Spleen (tissue), 7 donors: ENCODE measurements at regions not wholly inside any gene's neighbourhood (a gene's known extent, or its start where the extent isn't known, plus 50 kb on each side); places are given as distances from the start of the nearest gene placed in this dataset.

ENCODE experiments used
- POLR2AphosphoS5 ChIP-seq, 3 donors: sonication (generic); formaldehyde crosslinking; IDR thresholded peaks; one replicate each; pipeline ENCODE4 v1.5.1; 2017; ENCODE audit warnings: antibody characterized with exemption in 3 of 3
- TF ChIP-seq, protein P1 (sequence below), 11 experiments: fragments of 200-600 bp in 7 of 11; fragments of 450-650 bp in 4 of 11; sonication (generic) in 4 of 11; IDR thresholded peaks in 8 of 11; conservative IDR thresholded peaks in 3 of 11; 1 replicate in 7 of 11; 2 replicates in 4 of 11; pipeline versions ENCODE4 v1.4.0 to v1.8.0; 2016 to 2021; ENCODE audit warnings: antibody characterized with exemption in 11 of 11, inconsistent platforms in 4 of 11, mild to moderate bottlenecking in 1 of 11
- donor health status: DM: no; HTN: no; CAD: no; lungs with moderate emphysema.
- donor health status: DM: no; HTN: no; CAD: no.
- donor health status: DM: no; HTN: no; CAD: no.

DNA sequence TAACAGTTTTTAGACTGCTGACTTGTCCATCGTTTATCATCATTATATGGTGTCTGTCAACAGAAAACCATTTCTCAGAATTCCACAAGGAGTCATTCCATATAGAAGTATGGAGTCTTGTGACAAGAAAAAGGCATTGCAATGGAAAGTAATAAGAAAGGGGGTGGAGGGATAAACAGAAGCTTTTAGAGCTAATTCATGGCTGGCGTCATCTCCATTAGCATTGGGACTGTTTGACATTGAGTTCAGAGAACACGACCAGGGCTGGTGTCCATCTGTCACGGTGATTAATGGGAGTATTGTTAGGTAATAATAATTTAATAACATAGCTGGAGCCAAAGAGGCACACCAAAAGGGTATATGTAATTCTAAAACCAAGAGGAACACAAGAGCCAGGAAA is 101.9 kb upstream of the SFRP2 start:
- TF ChIP-seq, protein P1, sequence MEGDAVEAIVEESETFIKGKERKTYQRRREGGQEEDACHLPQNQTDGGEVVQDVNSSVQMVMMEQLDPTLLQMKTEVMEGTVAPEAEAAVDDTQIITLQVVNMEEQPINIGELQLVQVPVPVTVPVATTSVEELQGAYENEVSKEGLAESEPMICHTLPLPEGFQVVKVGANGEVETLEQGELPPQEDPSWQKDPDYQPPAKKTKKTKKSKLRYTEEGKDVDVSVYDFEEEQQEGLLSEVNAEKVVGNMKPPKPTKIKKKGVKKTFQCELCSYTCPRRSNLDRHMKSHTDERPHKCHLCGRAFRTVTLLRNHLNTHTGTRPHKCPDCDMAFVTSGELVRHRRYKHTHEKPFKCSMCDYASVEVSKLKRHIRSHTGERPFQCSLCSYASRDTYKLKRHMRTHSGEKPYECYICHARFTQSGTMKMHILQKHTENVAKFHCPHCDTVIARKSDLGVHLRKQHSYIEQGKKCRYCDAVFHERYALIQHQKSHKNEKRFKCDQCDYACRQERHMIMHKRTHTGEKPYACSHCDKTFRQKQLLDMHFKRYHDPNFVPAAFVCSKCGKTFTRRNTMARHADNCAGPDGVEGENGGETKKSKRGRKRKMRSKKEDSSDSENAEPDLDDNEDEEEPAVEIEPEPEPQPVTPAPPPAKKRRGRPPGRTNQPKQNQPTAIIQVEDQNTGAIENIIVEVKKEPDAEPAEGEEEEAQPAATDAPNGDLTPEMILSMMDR (IDR thresholded peaks at IDR 0.05 in 8 of 11, conservative IDR thresholded peaks at IDR 0.05 in 3 of 11): no peak
- TF ChIP-seq POLR2AphosphoS5 (IDR thresholded peaks at IDR 0.05): no peak
